DLD1 (cell line): ENCODE measurements at regions not wholly inside any gene's neighbourhood (a gene's known extent, or its start where the extent isn't known, plus 50 kb on each side); places are given as distances from the start of the nearest gene placed in this dataset.
"Not testable (repeated sequence)": the region's sequence is repeated elsewhere in the genome, so short reads cannot be mapped to it uniquely, and the experiment has no call there.

ENCODE experiments used
- in situ Hi-C: cut with HindIII; loops from 2 replicates; pipeline ENCODE4 v1.10.0; 2017; ENCODE audit warnings: low sequenced_read_pairs

- in situ Hi-C loops = no loop called here
Observed at GRCh38 chr10:131556897-131557495, 245.5 kb upstream of the TCERG1L start.

GRCh38 chr10:131557956-131558355 lies 246.4 kb upstream of the TCERG1L start:
- in situ Hi-C loops = not testable (repeated sequence)

GRCh38 chr10:131559450-131559911 lies 248.0 kb upstream of the TCERG1L start:
- in situ Hi-C loops = no loop called here

- in situ Hi-C loops = no loop called here
Observed at GRCh38 chr10:131560166-131560565, 248.6 kb upstream of the TCERG1L start.

- in situ Hi-C loops = no loop called here
Observed at GRCh38 chr10:131560706-131561355, 249.3 kb upstream of the TCERG1L start.

GRCh38 chr10:131561897-131562296 lies 250.4 kb upstream of the TCERG1L start:
- in situ Hi-C loops = no loop called here

- in situ Hi-C loops = no loop called here
Observed at GRCh38 chr10:131563411-131563810, 251.9 kb upstream of the TCERG1L start.

- in situ Hi-C loops = no loop called here
Observed at GRCh38 chr10:131567279-131568162, 256.0 kb upstream of the TCERG1L start.

- in situ Hi-C loops = no loop called here
Observed at GRCh38 chr10:131568866-131569265, 257.3 kb upstream of the TCERG1L start.

GRCh38 chr10:131569851-131570715 lies 258.6 kb upstream of the TCERG1L start:
- in situ Hi-C loops = no loop called here

- in situ Hi-C loops = no loop called here
Observed at GRCh38 chr10:131570716-131571307, 259.3 kb upstream of the TCERG1L start.

- in situ Hi-C loops = no loop called here
Observed at GRCh38 chr10:131571346-131571745, 259.8 kb upstream of the TCERG1L start.

GRCh38 chr10:131571865-131572264 lies 260.3 kb upstream of the TCERG1L start:
- in situ Hi-C loops = no loop called here

- in situ Hi-C loops = no loop called here
Observed at GRCh38 chr10:131573256-131573655, 261.7 kb upstream of the TCERG1L start.

- in situ Hi-C loops = no loop called here
Observed at GRCh38 chr10:131573707-131574106, 262.2 kb upstream of the TCERG1L start.

- in situ Hi-C loops = no loop called here
Observed at GRCh38 chr10:131574363-131574706, 262.8 kb upstream of the TCERG1L start.

- in situ Hi-C loops = no loop called here
Observed at GRCh38 chr10:131574707-131575430, 263.3 kb upstream of the TCERG1L start.

- in situ Hi-C loops = no loop called here
Observed at GRCh38 chr10:131575877-131576276, 264.4 kb upstream of the TCERG1L start.

GRCh38 chr10:131576341-131577177 lies 265.0 kb upstream of the TCERG1L start:
- in situ Hi-C loops = no loop called here
